Muscle layer of duodenum (tissue), 2 donors: ENCODE measurements at regions not wholly inside any gene's neighbourhood (a gene's known extent, or its start where the extent isn't known, plus 50 kb on each side); places are given as distances from the start of the nearest gene placed in this dataset.

Source experiments
- H3K27ac ChIP-seq: one replicate; pipeline ENCODE4 v1.7.0; 2013; ENCODE audit warnings: mild to moderate bottlenecking, low read length
- H3K27me3 ChIP-seq: one replicate; pipeline ENCODE4 v1.7.0; 2013; ENCODE audit warnings: low read depth, mild to moderate bottlenecking, control low read depth, low read length
- H3K36me3 ChIP-seq, 2 donors: one replicate each; pipeline ENCODE4 v1.7.0; 2013; ENCODE audit warnings: low read length in 2 of 2, control low read depth in 1 of 2, mild to moderate bottlenecking in 1 of 2; ENCODE audit not compliant: insufficient read depth in 2 of 2, control insufficient read depth in 1 of 2
- H3K4me1 ChIP-seq, 2 donors: one replicate each; pipeline ENCODE4 v1.7.0; 2013; ENCODE audit warnings: low read length in 2 of 2, mild to moderate bottlenecking in 2 of 2, control low read depth in 1 of 2, moderate library complexity in 1 of 2; ENCODE audit not compliant: insufficient read depth in 2 of 2, control insufficient read depth in 1 of 2
- H3K4me3 ChIP-seq, 2 donors: one replicate each; pipeline ENCODE4 v1.7.0; 2013; ENCODE audit warnings: low read length in 2 of 2, low read depth in 1 of 2, mild to moderate bottlenecking in 1 of 2
- H3K9me3 ChIP-seq, 2 donors: one replicate each; pipeline ENCODE4 v1.7.0; 2013; ENCODE audit warnings: low read length in 2 of 2, control low read depth in 1 of 2, mild to moderate bottlenecking in 1 of 2; ENCODE audit not compliant: control insufficient read depth in 1 of 2
- donor health status: healthy.

DNA sequence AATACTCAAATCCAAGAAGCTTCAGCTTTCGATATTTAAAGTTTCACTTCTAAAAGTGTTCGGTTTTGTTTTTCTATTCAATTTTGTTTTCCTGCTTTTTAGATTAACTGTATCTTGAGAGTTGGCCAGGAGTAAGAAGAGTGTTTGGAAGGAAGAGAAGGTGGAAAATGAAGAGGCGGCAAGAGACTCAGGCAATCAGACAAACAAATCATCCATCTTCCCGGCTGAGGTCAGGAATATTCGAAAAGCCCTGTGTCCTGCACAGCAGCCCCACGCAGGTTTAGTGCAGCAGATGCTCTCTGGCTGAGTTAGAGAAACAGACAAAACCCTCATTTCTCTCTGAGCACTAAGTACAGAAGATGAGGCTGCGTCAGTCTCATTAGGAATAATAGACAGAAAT lies 330.3 kb upstream of the NOCT start:
- Histone ChIP-seq H3K36me3 (no peaks in the 10 kb centered on the region), H3K27ac (no peak overlapping the region), H3K4me1 (peaks cover 0 to 20% of the 10 kb centered on the region in 2 donors), H3K4me3 (no peak overlapping the region), H3K9me3 (no peaks in the 10 kb centered on the region), H3K27me3 (no peaks in the 10 kb centered on the region)

DNA sequence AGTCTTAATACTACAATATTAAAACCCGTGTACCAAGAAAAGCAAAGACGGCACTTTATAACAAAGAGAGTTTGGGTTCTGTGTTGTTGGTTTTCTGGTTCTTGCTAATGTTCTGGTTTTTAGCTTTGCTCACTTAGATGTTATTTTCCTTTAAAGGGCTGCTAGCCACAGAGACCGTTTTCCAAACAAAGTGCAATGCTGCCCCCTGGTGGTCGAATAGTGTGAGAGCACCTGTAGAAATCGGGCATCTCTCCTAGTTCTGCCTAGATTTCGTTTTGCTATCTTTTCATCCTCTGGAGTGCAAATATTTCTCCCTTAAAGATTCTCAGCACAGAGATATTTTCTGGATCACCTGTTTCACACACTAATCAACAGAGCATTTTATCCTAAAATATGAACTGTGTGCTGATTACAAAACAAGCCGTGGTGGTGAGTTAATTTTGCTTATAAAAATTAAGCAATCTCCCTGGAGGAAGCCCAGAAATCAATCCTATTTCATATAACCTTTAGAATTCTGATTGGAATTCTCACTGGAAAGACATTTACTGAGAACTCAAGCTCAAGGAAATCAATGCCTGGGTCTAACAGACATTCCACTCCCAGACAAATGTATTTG lies 334.5 kb upstream of the NOCT start:
- Histone ChIP-seq H3K4me1 (peaks cover 0 to 16% of the 10 kb centered on the region in 2 donors), H3K27ac (no peak overlapping the region), H3K36me3 (no peaks in the 10 kb centered on the region), H3K27me3 (no peaks in the 10 kb centered on the region), H3K9me3 (no peaks in the 10 kb centered on the region), H3K4me3 (no peak overlapping the region)

DNA sequence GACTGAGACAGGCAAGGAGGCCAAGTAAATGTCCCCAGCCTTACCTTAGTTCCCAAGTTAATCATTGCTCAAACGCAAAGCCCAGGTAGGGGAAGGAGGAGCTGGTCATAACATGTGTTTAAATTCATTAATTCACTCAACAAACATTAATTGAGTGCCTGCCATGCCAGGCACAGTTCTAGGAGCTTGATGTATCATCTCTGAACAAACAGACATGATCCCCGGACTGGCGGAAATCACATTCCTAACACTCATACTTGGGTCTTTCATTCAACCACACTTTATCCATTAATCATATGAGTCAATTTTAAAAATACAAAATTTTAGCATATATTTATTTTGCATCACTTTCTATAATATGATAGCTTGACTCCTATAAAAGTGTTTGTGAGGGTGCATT lies 335.3 kb upstream of the NOCT start:
- no peak overlapping the region for H3K4me3 ChIP-seq
- H3K36me3 ChIP-seq: no peaks in the 10 kb centered on the region
- no peak overlapping the region for H3K27ac ChIP-seq
- peaks cover 0 to 7% of the 10 kb centered on the region in 2 donors for H3K4me1 ChIP-seq
- H3K27me3 ChIP-seq: no peaks in the 10 kb centered on the region
- no peaks in the 10 kb centered on the region for H3K9me3 ChIP-seq

DNA sequence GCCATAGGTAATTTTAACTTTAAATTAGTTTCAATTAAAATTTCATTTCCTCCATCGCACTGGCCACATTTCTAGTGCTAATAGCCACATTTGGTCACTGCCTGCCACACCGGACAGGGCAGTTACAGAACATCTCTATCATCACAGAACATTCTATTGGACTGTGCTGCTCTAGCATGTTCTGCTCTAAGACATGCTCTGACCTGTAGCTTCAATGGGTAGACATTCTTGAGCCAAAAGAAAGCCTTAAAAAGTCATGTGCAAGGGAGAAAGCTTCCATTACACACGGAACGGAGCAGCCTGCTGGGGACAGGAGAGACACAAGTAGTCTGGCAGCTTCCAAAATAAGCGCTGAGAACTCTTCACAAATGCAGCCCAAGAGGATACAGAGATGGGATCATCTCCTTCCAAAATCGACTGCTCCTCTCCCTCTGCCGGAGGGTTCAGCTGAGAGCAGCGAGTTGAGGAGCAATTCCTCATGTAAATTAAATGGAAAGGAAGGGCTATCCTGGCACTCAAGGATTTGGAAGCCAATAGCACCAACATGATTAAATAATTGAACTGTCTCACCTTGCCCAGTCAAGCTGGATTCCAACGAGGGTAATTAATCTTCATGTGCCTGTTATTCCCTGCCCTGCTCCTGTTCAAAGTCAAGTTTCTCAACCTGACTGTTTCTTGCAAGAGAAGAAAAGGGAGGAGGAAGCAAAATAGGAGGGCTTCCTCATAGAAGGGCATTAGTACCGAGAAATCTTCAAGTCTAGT lies 336.4 kb upstream of the NOCT start:
- Histone ChIP-seq H3K9me3 (no peaks in the 10 kb centered on the region), H3K36me3 (no peaks in the 10 kb centered on the region), H3K27me3 (no peaks in the 10 kb centered on the region), H3K4me3 (no peak overlapping the region), H3K4me1 (peaks cover 0 to 6% of the 10 kb centered on the region in 2 donors), H3K27ac (no peak overlapping the region)

DNA sequence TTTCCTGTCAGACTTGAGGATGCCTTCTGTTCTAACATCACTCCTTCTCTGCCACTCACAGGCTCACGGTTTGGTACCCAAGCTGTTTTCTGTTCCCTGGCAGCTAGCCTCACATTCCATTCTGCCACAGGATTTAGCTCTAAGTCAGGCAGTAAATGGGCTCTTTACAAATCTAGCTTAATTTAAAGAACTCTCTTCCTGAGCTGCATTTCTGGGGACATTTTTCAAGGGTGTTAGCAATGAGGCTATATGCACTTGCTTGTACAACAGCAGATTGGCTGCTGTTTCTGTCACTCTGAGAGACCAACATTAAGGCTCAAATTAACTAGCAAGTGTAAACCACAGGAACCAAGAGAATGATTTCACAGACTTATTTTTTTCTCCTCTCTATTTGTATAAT lies 337.8 kb upstream of the NOCT start:
- Histone ChIP-seq H3K27me3 (no peaks in the 10 kb centered on the region), H3K27ac (no peak overlapping the region), H3K36me3 (no peaks in the 10 kb centered on the region), H3K4me3 (no peak overlapping the region), H3K4me1 (peaks cover 0 to 9% of the 10 kb centered on the region in 2 donors), H3K9me3 (no peaks in the 10 kb centered on the region)

DNA sequence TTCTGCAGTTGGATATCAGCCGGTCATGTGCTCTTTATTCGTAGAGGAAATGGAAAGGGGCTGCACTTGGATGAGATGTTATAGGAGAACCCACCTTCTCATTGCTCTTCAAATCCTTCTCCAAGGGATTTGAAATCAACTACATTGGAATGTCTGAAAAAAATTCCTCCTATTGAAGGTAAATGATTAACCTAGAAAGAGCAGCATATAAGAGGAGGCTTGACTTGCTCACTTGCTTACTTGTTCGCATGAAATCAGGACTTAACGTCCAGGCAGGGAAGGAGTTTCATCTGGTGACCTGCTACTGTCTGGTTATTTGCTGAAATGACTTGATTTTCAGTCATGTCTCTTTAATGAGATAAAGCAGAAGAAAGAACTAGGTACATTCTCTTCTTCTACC lies 338.4 kb upstream of the NOCT start:
- H3K27me3 ChIP-seq: no peaks in the 10 kb centered on the region
- H3K36me3 ChIP-seq: no peaks in the 10 kb centered on the region
- no peaks in the 10 kb centered on the region for H3K9me3 ChIP-seq
- H3K4me1 ChIP-seq: peaks cover 0 to 9% of the 10 kb centered on the region in 2 donors
- H3K4me3 ChIP-seq: no peak overlapping the region
- no peak overlapping the region for H3K27ac ChIP-seq

DNA sequence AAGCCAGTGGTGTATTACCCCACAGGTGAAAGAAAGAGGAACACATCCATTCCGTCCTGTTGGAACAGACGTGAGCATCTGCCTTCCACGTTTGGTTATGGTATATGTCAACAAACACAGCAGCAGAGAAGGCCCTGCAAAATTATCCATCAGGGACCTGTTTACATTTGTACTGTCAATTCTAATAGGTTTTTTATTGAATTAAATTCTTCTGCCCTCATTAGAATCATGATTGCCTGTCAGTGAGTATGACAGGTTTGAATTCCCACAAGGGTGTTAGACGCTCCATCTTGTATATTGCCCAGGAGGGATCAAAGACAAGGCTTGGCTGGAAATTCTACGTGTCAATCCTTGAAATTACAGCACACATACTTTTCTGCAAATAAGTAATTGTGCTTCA lies 339.9 kb upstream of the NOCT start:
- H3K4me1 ChIP-seq: peaks cover 0 to 3% of the 10 kb centered on the region in 2 donors
- no peaks in the 10 kb centered on the region for H3K36me3 ChIP-seq
- no peak overlapping the region for H3K4me3 ChIP-seq
- H3K27me3 ChIP-seq: no peaks in the 10 kb centered on the region
- no peaks in the 10 kb centered on the region for H3K9me3 ChIP-seq
- H3K27ac ChIP-seq: no peak overlapping the region

DNA sequence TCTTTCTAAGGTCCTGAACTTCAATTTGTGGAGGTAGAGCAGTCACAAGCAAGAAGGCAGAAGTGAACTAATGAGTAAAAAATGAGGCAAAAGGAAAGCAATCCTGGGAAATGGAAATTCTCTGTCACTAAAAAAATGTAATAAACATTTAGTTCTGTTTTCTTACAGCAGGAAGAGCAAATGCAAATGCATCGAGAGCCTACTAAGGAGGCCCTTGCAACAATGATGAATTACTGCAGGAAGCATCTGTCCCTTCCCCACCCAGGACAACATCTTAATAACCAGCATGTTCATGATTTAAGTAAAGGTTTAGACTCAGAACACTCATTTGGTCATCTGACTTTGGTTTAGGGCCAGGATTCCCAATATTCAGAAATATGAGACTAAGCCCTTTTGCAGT lies 341.4 kb upstream of the NOCT start:
- Histone ChIP-seq H3K36me3 (no peaks in the 10 kb centered on the region), H3K4me3 (no peak overlapping the region), H3K27ac (no peak overlapping the region), H3K27me3 (no peaks in the 10 kb centered on the region), H3K4me1 (peaks cover 0 to 3% of the 10 kb centered on the region in 2 donors), H3K9me3 (no peaks in the 10 kb centered on the region)

DNA sequence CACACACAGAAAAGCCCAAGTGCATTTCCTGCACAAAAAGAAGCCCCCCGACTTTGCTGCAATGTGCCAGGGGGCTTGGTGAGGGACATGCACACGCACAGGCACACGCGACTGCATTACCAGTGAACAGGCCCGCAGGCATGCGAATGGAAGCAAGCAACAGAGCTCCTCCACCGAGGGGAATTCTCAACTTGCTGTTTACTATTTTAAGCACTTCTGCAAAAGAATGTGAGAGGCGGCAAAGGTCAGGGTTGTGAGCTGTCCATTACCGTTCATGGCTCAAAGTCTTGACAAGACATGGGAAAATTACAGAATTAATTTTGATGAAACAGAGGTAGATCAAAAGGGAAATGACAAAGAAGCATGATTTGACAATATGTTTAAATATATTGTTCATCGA lies 342.5 kb upstream of the NOCT start:
- no peaks in the 10 kb centered on the region for H3K36me3 ChIP-seq
- H3K27me3 ChIP-seq: no peaks in the 10 kb centered on the region
- no peaks in the 10 kb centered on the region for H3K9me3 ChIP-seq
- H3K4me1 ChIP-seq: peaks cover 0 to 3% of the 10 kb centered on the region in 2 donors
- no peak overlapping the region for H3K27ac ChIP-seq
- no peak overlapping the region for H3K4me3 ChIP-seq

DNA sequence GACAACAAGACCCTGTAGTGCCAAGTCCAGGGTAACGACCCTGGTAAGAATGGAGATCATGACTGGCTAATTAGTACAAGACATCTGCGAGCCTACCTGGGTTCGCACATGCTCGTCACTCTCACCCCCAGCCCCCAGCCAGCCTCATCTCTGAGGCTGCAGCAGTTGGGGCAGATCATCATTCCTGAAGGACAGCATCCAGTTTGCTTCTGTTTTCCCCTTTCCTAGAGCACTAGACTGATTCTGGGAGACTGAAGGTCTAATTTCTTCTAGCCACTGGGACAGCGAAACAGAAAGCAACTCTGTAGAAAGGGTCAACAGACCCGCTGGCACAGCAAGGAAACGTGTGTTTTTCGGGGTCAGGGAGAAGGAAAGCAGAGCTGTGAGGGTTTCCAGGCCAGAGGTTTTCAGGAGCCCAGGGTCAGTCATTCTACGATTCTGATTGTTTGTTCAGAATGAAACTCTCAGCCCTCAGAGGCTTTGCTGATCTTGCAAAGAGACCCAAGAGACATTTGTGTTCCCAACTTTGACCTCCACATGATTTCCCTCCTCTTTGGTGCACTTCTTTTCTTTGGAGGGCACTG lies 343.1 kb upstream of the NOCT start:
- H3K27me3 ChIP-seq: no peaks in the 10 kb centered on the region
- no peak overlapping the region for H3K4me3 ChIP-seq
- H3K9me3 ChIP-seq: no peaks in the 10 kb centered on the region
- no peaks in the 10 kb centered on the region for H3K36me3 ChIP-seq
- H3K27ac ChIP-seq: no peak overlapping the region
- H3K4me1 ChIP-seq: peaks cover 0 to 3% of the 10 kb centered on the region in 2 donors

DNA sequence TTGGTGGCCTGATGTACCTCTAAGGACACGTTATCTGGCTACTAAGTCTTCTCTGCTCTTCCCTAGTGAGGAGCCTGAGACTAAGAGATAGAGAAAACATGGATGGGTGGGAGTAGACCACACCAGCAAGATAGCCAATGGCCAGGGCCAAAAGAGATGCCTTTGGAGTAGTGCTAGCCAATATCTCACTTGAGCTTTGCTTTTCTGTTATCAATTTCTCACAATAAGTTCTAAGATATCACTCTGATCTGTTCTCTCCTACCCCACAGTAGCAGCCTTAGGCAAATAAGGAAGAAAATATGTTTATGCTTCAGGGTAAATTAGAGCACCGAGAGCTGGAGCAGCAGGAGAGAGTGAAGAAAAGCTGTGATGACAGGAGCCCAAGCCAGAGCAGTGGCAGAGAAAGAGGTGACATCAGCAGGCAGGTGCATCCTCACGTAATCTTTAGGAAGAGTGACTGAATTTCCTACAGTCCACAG lies 343.9 kb upstream of the NOCT start:
- Histone ChIP-seq H3K27me3 (no peaks in the 10 kb centered on the region), H3K4me3 (no peak overlapping the region), H3K9me3 (no peaks in the 10 kb centered on the region), H3K4me1 (peaks cover 0 to 3% of the 10 kb centered on the region in 2 donors), H3K36me3 (no peaks in the 10 kb centered on the region), H3K27ac (no peak overlapping the region)
